LNCAP (cell line): ENCODE measurements at regions not wholly inside any gene's neighbourhood (a gene's known extent, or its start where the extent isn't known, plus 50 kb on each side); places are given as distances from the start of the nearest gene placed in this dataset.

Experiments
- TF ChIP-seq, protein P1 (sequence below): fragments of 450-650 bp; IDR thresholded peaks from 2 replicates; pipeline ENCODE4 v1.5.1; 2017; ENCODE audit warnings: mild to moderate bottlenecking

DNA sequence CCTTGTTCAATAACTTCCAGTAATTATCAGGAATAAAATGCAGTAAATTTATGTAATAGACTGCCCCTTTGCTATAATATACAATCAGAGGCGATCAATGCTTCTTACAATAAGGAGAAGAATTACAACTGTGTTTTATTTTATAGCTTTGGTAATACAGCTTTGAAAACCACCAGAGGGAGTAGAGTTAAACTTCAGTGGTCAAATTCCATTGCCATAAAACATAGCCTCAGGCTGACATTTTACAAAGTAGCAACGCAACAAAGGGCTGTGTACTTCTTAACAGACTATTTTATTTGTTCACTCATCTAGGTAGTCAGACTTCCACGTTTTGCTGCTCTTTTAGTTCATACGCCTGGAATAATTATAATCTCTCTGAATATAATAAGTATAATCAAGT lies 58.5 kb downstream of the TEX13C start:
- TF ChIP-seq, protein P1, sequence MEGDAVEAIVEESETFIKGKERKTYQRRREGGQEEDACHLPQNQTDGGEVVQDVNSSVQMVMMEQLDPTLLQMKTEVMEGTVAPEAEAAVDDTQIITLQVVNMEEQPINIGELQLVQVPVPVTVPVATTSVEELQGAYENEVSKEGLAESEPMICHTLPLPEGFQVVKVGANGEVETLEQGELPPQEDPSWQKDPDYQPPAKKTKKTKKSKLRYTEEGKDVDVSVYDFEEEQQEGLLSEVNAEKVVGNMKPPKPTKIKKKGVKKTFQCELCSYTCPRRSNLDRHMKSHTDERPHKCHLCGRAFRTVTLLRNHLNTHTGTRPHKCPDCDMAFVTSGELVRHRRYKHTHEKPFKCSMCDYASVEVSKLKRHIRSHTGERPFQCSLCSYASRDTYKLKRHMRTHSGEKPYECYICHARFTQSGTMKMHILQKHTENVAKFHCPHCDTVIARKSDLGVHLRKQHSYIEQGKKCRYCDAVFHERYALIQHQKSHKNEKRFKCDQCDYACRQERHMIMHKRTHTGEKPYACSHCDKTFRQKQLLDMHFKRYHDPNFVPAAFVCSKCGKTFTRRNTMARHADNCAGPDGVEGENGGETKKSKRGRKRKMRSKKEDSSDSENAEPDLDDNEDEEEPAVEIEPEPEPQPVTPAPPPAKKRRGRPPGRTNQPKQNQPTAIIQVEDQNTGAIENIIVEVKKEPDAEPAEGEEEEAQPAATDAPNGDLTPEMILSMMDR = peak; percentile 31; the same call in 1 of the 2 replicates

DNA sequence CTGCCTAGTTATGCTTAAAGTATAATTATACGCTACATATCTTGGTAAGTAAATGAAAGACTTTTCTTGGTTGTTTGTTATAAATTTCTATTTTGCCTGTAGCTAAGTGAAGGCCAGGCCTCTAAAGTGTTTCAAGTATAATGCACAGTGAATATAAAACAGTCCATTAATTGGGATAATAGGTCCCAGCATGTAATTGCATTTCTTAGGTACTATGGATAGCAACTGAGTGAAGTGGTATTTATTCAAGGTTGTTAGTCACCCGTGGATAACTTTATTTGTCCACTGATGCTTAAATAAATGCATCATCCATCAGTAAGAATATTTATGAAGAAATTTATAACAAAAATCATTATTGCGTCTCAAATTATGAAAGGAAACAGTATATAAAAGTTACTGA lies 59.1 kb downstream of the TEX13C start:
- TF ChIP-seq, protein P1 = no peak

DNA sequence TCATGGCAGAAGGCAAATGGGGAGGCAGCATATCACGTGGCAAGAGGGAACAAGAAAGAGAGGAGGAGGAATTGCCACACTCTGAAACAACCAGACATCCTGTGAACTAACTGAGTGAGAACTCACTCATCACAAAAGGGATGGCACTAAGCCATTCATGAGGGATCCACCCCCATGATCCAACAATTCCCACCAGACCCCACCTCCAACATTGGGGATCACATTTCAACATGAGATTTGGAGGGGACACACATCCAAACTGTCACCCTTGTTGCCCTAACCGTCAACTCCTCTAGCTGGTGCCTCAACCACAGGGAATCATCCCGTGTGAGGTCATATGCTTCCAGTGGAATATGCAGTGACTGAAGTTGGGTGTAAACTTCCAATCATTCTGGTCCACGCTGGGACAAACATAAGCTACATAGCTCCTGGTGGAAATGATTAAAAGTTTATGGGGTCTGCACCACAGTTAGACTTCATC lies 62.5 kb downstream of the TEX13C start:
- TF ChIP-seq, protein P1 = no peak

DNA sequence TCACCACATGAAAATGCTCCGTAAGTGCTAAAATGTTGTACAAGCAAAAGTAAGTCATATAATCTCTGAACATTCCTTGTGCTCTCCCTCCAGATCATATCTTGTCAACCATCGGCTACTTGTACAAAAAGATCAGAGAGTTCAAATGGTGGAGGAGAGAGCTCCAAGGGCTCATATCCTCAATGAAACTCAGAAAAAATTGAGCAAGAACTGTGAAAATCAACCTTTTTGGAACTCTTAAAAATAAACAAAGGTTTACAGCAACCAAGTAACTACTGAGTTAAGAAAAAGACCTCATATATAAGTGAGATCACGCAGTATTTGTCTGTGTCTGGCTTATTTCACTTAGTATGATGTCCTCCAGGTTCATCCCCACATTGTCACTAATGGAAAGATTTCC lies 63.2 kb downstream of the TEX13C start:
- TF ChIP-seq, protein P1 = no peak

DNA sequence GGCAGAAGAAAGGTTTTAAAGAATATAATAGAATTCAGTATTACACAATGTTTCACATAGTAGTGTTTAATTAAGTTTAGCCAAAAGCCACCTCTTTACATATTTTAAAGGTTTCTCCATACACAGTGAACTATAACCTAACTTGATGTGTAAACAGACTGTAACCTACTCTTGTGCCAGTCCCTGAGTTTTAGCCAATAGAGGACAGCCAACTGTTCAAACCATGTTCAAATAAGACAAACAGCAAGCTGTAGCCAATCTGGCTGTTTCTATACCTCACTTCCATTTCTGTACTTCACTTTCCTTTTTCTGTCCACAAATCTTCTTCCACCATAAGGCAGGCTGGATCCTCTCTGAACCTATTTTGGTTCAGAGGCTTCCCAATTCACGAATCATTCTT lies 65.2 kb downstream of the TEX13C start:
- TF ChIP-seq, protein P1 = no peak

DNA sequence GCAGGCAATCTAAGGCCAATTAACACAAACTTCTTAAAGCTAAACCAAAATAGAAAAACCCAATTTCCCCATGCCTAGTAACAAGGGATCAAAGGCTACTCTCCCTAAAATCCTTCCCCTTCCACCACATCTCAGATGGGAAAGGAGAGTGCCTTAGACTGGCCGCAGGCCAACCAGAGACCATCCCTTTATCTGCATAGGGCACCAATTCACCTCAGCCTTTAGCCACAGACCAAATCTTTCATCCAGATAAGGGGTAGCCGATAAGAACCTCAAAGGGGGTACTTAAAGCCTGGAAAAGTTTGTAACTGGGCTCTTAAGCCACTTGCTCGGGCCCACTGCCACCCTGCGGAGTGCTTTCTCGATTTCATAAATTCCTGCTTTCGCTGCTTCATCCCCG lies 68.3 kb downstream of the TEX13C start:
- TF ChIP-seq, protein P1 = no peak

DNA sequence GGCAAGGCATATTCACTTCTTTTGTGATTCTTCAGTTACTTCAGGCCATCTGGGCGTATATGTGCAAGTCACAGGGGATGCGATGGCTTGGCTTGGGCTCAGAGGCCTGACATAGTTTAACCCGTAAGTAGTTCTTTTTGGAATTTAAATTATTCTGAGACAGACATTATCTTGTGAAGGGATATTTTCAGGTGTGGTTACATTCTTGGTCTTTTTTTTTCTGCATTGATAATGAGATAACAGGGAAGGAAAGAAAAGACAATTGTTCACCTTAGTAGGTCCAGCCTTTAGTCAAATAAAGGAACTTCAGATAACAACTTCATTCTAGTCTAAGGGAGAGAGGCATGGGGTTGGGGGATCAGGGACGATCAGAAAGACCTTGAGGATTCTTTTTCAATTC lies 74.8 kb downstream of the TEX13C start:
- TF ChIP-seq, protein P1 = no peak

DNA sequence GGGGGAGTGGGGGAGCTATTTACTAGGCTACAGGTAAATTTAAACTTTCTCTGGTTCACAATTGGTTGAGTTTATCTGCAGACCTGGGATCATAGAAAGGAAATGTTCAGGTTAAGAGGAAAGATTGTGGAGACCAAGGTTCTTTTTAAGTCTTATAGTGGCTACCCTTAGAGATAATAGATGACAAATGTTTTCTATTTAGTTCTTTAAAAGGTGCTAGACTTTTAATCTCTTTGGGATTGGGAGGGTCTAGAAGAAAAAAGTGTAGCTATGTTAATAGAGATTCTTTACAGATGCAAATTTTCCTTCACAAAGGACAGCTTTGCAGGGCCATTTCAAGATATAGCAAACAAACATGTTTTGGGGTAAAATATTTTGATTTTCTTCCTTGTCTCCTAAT lies 76.0 kb downstream of the TEX13C start:
- TF ChIP-seq, protein P1 = no peak
